HepG2 (cell line): ENCODE measurements at regions not wholly inside any gene's neighbourhood (a gene's known extent, or its start where the extent isn't known, plus 50 kb on each side); places are given as distances from the start of the nearest gene placed in this dataset.

ENCODE experiments used
- ATF2 ChIP-seq: sonication (generic); formaldehyde crosslinking; IDR thresholded peaks from 2 replicates; pipeline ENCODE4 v1.4.0; 2020; ENCODE audit warnings: missing genetic modification reagents
- CCAR2 ChIP-seq: fragments of 200-400 bp; formaldehyde crosslinking; optimal IDR thresholded peaks from 2 replicates; pipeline ENCODE3; 2018; ENCODE audit warnings: low read depth, mild to moderate bottlenecking, low read length, moderate library complexity
- CTCF ChIP-seq: sonication (generic); formaldehyde crosslinking; IDR thresholded peaks from 2 replicates; pipeline ENCODE4 v1.5.0; 2020; ENCODE audit warnings: mild to moderate bottlenecking, missing genetic modification reagents, moderate library complexity
- PREB ChIP-seq: sonication (generic); formaldehyde crosslinking; IDR thresholded peaks from 2 replicates; pipeline ENCODE4 v1.4.0; 2020; ENCODE audit warnings: missing genetic modification reagents
- THAP7 ChIP-seq: sonication (generic); formaldehyde crosslinking; IDR thresholded peaks from 2 replicates; pipeline ENCODE4 v1.8.1; 2023; ENCODE audit warnings: mild to moderate bottlenecking, missing genetic modification reagents
- ZBTB40 ChIP-seq, 2 experiments: fragments of 450-650 bp in 1 of 2; sonication (generic) in 1 of 2; formaldehyde crosslinking in 1 of 2; IDR thresholded peaks; 2 replicates each; pipeline versions ENCODE4 v1.6.1 to v1.8.0; 2016 to 2022; ENCODE audit warnings: antibody characterized with exemption in 1 of 2, mild to moderate bottlenecking in 1 of 2, missing genetic modification reagents in 1 of 2
- ZFX ChIP-seq: sonication (generic); formaldehyde crosslinking; IDR thresholded peaks from 2 replicates; pipeline ENCODE4 v1.4.0; 2020; ENCODE audit warnings: mild to moderate bottlenecking, low read depth, missing genetic modification reagents, moderate library complexity
- ZNF142 ChIP-seq: sonication (generic); formaldehyde crosslinking; IDR thresholded peaks from 2 replicates; pipeline ENCODE4 v1.4.0; 2020; ENCODE audit warnings: missing genetic modification reagents
- ZNF605 ChIP-seq: sonication (generic); formaldehyde crosslinking; IDR thresholded peaks from 2 replicates; pipeline ENCODE4 v1.8.0; 2022; ENCODE audit warnings: mild to moderate bottlenecking, missing genetic modification reagents
- ZNF614 ChIP-seq: IDR thresholded peaks from 2 replicates; pipeline ENCODE4 v1.6.1; 2018; ENCODE audit warnings: missing biosample characterization, missing genetic modification reagents, inconsistent platforms, borderline replicate concordance

- TF ChIP-seq ZFX (CRISPR knock-in tag) = no peak
- no peak for TF ChIP-seq ATF2
- no peak for TF ChIP-seq ZNF614
- TF ChIP-seq CTCF (CRISPR knock-in tag) = no peak
- no peak for TF ChIP-seq CCAR2
- no peak for TF ChIP-seq PREB
- no peak for TF ChIP-seq ZNF142 (CRISPR knock-in tag)
- no peak for TF ChIP-seq ZNF605 (CRISPR knock-in tag)
- TF ChIP-seq ZBTB40 (IDR thresholded peaks at IDR 0.05) = no peak
- TF ChIP-seq ZBTB40 (CRISPR knock-in tag; IDR thresholded peaks at IDR 0.05) = no peak
- no peak for TF ChIP-seq THAP7 (CRISPR knock-in tag)
These were observed 92.2 kb upstream of the RSPO3 start for GRCh38 chr6:127026247-127026646.
